HEK293T (cell line): ENCODE measurements at regions not wholly inside any gene's neighbourhood (a gene's known extent, or its start where the extent isn't known, plus 50 kb on each side); places are given as distances from the start of the nearest gene placed in this dataset.

Source experiments
- BHLHE40 ChIP-seq: fragments of 450-650 bp; IDR thresholded peaks from 2 replicates; pipeline ENCODE4 v1.6.1; 2016; ENCODE audit warnings: mild to moderate bottlenecking, moderate library complexity, borderline replicate concordance
- CTBP1 ChIP-seq: fragments of 450-650 bp; IDR thresholded peaks from 2 replicates; pipeline ENCODE4 v1.6.1; 2016; ENCODE audit warnings: borderline replicate concordance
- FOXK2 ChIP-seq: fragments of 450-650 bp; IDR thresholded peaks from 2 replicates; pipeline ENCODE4 v1.6.1; 2016; ENCODE audit warnings: mild to moderate bottlenecking
- FOXM1 ChIP-seq: fragments of 450-650 bp; IDR thresholded peaks from 2 replicates; pipeline ENCODE4 v1.6.1; 2017; ENCODE audit warnings: mild to moderate bottlenecking, borderline replicate concordance
- HDGF ChIP-seq: fragments of 450-650 bp; IDR thresholded peaks from 2 replicates; pipeline ENCODE4 v1.6.1; 2017; ENCODE audit warnings: antibody characterized with exemption, borderline replicate concordance
- L3MBTL2 ChIP-seq: fragments of 450-650 bp; conservative IDR thresholded peaks from 2 replicates; pipeline ENCODE4 v1.6.1; 2016; ENCODE audit warnings: mild to moderate bottlenecking
- PKNOX1 ChIP-seq: fragments of 450-650 bp; IDR thresholded peaks from 2 replicates; pipeline ENCODE4 v1.6.1; 2016
- SP1 ChIP-seq: fragments of 450-650 bp; IDR thresholded peaks from 2 replicates; pipeline ENCODE4 v1.6.1; 2017
- SUZ12 ChIP-seq: fragments of 450-650 bp; IDR thresholded peaks from 2 replicates; pipeline ENCODE4 v1.6.1; 2016; ENCODE audit warnings: mild to moderate bottlenecking
- TARDBP ChIP-seq: fragments of 450-650 bp; IDR thresholded peaks from 2 replicates; pipeline ENCODE4 v1.6.1; 2016

GRCh38 chr2:40668425-40668824 is 216.5 kb upstream of the SLC8A1 start:
- TF ChIP-seq SP1 (no peak), TARDBP (no peak), FOXK2 (no peak), HDGF (no peak), FOXM1 (no peak), BHLHE40 (no peak), CTBP1 (no peak; the same call in 1 of the 2 replicates), L3MBTL2 (no peak), SUZ12 (no peak), PKNOX1 (peak; percentile 87)
